ENCODE measurements at regions not wholly inside any gene's neighbourhood (a gene's known extent, or its start where the extent isn't known, plus 50 kb on each side); places are given as distances from the start of the nearest gene placed in this dataset.
"Not testable (repeated sequence)": the region's sequence is repeated elsewhere in the genome, so short reads cannot be mapped to it uniquely, and the experiment has no call there.

DNA sequence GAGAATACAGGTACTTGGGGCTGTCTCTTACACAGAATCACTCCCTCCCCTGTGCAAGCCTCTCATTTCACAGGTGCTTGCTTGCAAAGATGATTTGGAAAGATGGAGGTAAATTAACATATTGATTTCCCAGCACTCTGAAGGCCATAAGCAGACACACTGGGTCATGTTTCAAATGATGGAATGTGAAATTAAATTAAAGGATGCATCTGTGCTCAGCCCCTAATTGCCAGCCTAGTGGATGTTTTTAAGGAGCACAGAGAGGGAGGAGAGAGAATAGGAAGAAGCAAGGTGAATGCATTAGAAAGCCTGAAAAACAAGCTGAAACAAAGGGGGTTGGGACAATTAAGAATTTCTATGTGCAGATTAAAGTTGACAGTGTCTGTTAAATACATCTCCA is 96.1 kb upstream of the GRIP1 start:
- DNase-seq (ENCODE audit: low read depth in 2 of 2) = no peak

DNA sequence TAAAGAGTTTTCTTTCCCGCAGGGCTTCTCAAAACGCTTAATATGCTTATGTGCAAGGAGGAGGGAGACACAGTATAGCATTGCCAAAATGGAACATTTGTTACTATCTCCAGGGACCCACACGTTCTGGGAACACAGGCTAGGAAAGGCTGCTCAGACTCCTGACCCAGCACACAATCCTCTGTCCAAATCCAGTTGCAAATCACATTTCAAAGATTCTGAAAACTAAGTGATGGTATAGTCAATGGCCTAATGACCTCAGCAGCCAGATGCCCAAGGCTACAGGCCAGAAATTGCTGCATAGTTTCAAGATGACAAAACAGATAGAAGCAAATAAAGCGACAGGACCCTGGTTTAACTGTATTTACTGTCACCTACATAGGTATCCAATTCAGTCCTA is 97.0 kb upstream of the GRIP1 start:
- DNase-seq (ENCODE audit: low read depth in 2 of 2) = no peak

DNA sequence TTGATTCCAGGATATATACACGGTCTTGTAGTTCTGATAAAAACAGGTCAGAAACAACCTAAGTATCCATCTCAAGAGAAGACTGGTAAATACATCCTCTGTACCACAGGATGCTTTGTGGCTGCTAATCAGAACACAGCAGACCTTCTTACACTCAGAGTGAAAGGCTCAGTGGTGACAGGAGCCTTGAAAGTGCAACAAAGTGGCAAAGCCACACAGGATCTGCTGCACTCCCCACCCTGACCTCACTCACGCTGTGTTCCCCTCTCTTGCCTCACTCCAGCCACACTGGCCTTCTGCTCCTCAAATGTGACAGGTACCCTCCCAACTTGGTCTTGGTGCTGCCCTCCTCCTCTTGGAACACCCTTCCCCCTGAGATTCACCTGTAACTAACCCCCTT is 98.1 kb upstream of the GRIP1 start:
- no peak for DNase-seq (ENCODE audit: low read depth in 2 of 2)

DNA sequence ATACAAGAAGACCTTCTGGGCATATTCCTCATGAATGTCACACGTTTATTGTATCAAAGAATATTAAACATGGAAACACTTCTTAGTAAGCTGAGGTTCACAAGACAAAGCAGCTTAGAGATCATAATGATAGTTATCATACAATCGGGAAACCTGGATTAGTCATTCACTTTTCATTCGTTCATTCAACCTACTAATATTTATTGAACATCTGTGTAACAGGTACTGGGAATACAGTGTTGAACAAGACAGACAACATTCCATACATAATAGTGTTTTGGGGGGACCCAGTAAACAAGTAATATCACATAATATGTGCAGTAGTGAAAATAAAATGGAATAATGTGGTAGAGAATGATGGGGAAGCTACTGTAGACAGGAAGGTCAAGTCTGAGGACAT is 100.6 kb upstream of the GRIP1 start:
- DNase-seq (ENCODE audit: low read depth in 2 of 2) = no peak

DNA sequence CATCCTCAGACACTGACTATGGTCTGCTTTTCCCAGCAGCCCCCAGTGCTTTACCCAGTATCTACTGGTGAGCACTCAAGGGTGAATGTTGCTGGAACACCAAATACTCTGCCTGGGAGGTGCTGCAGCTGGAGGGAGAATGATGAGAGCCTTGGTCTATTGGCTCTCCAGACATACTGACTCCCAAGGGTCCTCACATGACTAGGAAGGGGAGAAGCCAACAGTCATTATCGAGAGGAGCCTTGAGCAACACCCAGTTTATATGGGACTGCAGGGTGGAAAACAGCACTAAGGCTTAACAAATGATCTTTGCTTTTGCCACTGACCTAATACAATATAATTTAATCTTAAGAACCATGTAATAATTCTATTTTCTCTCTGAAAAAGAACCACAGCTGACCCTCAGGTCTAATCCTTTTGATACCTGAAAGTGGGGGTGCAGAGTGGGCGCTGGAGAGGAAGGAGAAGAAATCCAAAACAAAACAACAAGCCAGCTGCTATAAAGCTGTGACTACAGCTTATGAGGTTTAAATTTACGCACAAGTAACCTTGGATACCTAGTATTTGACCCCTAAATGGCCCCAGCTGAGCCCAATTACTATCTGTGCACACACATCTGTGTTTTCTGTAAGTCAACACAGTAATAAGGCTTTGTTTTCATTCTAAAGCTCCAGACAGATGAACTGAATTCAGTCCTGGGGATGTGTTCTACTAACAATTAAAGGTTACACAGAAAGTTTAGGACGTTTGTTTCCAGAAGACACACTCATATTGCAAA is 107.8 kb upstream of the GRIP1 start:
- DNase-seq (ENCODE audit: low read depth in 2 of 2) = no peak

DNA sequence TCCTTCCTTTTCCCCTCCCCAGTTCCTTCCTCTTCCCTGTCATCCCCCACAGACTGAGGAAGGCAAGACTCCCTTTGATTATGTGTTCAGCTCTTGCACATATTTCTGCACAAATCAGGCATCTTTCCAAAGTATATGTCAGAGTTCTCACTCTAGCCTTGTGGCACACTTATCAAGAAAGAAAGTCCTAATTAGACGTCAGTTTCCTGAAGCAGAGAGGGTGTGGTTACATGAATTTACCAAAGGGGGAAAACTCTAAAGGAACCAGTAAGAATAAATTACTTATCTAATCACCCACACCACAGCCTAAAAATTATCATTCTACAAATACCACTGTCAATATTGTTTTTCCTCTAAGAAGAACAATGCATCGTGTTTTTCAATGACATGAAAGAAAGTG is 120.7 kb upstream of the GRIP1 start:
- DNase-seq (ENCODE audit: low read depth in 2 of 2) = no peak

DNA sequence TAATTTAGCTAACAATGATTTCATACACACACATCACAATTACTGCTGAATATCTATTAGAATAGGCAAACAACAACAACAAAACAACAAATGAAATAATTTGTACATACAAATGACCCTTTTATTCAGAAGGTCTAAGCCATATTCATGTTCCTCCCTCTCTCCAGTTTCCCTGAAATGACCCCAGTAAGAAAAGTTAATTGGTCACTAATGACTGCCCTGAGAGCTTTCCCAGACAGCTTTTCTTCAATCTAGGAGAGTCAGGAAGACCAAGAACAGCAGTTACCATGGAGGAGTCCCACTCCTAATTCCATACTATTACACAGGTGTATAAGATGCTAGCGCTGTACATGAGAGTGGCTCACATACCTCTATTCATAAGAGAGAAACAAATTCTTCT is 121.2 kb upstream of the GRIP1 start:
- DNase-seq (ENCODE audit: low read depth in 2 of 2) = no peak

DNA sequence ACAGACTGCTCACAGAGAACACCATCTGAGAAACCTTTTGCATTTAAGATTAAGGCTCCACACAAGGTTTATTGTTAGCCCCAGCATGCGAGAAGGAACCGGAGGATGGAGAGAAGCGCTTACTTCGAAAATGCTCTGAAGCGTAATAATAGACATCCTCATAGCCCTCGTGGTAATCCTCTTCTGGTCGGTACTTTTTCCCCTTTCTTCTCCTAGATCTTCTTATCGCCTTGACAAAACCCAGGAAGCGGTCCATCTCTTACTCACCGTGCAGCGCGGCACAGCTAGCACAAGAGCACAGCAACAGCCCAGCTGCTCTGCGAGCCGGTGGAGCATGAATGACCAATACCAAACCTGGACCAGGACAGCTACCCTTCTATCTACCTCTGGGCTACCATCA is 125.1 kb upstream of the GRIP1 start:
- DNase-seq (ENCODE audit: low read depth in 2 of 2) = no peak

DNA sequence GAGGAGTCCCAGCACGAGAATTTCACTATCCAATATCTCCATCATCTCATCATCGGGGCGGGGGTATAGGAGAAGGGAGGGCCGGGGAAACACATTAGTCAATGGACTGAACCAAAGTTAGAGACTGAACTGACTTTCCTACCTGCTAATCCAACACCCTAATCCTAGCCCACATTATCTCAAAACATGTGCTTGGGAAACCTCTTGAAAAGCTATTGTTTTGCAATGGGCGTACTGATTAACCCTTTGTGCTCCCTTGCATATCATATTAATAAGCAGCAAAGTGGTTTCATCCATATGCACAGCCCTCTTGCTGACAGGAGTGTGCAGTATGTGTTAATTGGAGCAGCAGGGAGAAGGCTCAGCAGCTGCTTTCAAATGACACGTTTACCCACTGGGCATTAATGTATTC is 125.7 kb upstream of the GRIP1 start:
- no peak for DNase-seq (ENCODE audit: low read depth in 2 of 2)

DNA sequence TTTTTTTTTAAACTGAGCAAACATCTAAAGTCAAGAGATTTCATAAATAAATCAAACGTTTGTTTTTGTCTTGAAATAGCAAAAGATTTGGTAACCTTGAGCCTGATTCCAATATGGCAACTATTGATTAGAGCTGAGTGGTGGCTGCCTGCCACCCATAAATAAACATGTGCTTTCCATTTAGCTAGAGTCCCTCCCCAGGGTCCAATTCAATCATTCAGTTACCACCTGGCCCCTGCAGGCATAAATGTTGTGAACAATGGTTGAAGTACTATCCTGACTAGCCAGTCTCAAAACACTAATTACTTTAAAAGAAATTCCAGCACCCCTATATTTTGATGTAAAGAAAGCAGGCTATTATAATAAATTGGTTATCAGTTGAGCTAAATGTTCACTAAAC is 129.7 kb upstream of the GRIP1 start:
- no peak for DNase-seq (ENCODE audit: low read depth in 2 of 2)

DNA sequence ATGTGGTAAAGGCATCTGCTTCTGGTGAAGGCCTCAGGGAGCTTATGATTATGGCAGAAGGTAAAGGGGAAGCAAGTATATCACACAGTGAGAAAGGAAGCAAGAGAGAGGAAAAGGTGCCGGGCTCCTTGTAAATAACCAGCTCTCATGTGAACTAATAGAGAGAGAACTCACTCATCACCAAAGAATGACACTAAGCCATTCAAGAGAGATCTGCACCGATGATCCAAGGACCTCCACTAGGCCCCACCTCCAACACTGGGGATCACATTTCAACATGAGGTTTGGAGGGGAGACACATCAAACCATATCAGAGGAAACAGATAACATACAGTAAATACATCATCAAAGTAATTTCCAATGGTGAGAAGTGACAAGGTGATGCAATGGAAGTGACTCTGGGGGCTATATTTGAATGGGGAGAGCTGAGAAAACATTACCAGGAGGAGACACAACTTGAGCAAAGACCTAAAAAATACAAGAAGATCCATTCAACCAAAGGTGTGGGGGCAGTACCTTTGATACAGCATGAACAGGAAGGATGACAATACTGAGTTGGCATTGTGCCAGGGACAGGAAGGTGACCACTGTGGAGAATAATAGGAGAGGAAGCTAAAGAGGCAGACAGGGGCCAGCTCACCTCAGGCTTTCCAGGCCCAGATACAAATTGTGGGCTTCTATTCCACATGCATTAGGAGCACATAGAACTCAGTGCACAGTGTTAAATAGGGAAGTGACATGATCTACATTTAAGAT is 134.4 kb upstream of the GRIP1 start:
- DNase-seq (ENCODE audit: low read depth in 2 of 2) = peak; percentile 63 to 65

DNA sequence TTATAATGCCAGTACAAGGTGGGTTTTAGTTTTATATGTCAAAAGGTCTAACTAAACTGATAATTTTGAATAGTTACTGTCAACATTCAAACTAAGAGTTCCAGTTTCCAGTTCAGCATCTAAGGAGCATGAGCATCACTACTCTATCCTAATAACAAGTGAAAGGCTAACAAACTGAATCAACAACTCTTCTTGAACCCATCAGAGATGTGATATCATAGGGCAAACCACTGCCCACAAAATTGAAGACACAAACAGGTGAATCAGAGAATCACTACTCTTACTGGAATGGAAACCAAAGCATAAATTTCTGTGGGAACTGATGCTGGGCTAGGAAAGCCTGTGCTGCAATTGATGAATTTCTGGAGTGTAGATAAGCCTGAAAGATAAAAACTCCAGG is 140.7 kb upstream of the GRIP1 start:
- no peak for DNase-seq (ENCODE audit: low read depth in 2 of 2)

DNA sequence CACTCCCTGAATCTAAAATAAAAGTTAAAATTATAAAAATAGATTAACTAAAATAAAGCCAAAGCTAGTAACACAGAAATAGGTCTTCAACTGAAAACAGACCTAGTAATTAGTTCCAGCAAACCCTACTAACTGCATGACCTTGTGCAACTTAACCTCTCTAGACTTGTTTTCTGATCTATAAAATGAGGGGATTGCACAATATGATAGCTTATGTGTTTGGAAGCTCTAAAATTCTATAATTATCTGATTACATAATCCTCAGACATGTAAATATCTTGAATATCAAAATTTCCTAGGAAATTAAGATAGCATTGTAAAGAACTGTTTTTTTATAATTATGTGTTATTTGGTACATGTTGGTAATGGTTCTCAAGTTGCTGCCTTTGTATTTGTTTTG is 144.1 kb upstream of the GRIP1 start:
- no peak for DNase-seq (ENCODE audit: low read depth in 2 of 2)

DNA sequence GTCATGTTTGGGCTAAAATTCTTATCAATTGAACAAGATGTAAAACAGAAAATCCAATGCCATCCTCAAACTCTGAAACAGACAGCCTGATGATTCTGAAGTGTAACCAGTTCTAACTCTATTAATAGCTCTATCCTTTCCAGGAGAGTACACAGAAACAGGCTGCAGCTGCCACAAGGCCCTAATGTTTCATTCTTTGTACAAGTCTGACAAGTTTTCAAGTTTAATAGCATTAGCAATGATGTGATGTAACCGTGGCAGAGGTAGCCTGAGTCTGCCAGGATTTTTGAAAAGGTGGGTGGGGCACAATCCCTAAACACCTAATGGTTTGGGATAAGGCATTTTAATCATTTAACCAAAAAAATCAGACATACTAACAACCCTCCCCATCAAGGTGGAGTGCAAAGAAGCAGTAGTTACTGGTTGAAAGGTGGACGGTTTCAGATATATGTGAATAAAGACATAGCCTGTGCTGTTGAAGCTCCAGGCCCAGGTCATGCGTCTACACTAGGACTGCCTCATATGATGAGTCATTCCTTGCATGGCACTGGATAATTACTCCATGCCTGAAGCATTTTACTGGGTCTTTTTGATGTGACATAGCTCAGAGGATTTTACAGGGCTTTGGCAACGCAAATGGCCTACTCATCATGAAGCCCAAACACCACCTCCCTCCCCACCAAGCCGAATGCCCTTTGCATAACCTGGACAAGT is 145.1 kb upstream of the GRIP1 start:
- no peak for DNase-seq (ENCODE audit: low read depth in 2 of 2)

DNA sequence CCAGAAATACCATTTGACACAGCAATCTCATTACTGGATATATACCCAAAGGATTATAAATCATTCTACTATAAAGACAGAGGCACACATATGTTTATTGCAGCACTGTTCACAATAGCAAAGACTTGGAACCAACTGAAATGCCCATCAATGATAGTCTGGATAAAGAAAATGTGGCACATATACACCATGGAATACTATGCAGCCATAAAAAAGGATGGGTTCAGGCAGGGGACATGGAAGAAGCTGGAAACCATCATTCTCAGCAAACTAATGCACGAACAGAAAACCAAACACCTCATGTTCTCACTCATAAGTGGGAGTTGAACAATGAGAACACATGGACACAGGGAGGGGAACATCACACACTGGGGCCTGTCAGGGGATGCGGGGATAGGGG is 147.0 kb upstream of the GRIP1 start:
- not testable (repeated sequence) for DNase-seq (ENCODE audit: low read depth in 2 of 2)

DNA sequence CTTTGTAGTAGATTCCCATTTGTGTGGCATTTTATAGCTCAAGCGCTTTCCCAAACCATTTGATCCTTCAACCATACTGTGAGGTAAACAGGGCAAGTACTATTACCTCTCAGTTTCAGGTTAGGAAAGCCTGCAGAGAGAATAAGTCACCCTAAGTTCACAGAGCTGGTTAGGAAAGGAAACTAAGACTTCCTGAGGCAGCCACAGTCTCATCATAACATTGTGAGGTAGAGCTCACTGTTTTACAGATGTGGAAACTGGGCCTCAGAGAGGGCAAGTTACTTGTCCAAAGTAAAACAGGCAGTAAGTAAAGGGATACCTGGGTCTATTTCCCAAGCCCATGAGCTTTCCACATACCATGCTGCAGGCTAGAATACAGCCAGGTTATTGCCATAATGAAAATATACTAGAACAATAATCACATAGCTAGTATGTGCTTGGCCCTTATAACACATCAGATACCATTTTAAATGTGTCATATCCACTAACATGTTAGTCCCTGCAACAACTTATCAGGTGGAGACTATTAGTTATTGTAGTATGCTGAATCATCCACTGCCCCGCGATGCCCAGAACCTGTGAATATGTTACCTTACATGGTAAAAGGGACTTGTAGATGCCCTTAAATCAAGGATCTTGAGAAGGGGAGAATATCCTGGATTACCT is 150.9 kb upstream of the GRIP1 start:
- no peak for DNase-seq (ENCODE audit: low read depth in 2 of 2)

DNA sequence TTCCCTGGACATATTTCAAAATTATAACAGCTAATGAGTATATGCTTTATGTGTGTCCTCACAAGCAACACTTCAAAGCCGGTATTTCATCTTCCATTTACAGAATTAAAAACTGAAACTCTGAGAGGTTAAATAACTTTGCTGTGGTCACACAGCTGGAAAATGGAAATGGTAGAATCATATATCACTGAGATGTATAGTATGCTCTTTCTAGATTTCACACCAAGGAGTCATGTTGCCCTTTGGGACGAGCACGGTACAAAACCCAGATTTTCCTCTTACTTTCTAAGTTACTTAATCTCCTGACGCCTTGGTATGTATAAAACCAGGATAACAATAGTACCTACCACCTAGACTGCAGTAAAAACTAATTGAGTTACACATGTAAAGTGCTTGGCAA is 152.6 kb upstream of the GRIP1 start:
- DNase-seq (ENCODE audit: low read depth in 2 of 2) = no peak

DNA sequence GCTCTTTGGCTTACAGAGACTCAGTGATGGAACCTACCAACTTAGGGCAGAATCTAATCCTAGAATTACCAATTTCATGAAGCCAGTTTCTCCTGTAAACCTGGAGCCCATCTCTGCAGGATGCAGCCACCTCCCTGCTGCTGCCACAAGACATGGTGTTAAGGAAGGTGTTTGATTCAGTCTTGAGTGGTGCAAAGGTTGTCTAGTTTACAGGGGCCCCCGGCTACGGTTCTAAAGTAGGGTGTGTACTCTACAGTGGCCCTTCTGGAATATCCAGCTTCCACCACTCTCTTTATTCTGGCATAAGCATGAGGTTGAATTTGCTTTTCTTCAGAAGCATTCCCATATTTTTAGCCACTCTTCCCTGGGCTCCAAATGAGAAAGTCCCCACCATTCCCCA is 154.1 kb upstream of the GRIP1 start:
- DNase-seq (ENCODE audit: low read depth in 2 of 2) = no peak

DNA sequence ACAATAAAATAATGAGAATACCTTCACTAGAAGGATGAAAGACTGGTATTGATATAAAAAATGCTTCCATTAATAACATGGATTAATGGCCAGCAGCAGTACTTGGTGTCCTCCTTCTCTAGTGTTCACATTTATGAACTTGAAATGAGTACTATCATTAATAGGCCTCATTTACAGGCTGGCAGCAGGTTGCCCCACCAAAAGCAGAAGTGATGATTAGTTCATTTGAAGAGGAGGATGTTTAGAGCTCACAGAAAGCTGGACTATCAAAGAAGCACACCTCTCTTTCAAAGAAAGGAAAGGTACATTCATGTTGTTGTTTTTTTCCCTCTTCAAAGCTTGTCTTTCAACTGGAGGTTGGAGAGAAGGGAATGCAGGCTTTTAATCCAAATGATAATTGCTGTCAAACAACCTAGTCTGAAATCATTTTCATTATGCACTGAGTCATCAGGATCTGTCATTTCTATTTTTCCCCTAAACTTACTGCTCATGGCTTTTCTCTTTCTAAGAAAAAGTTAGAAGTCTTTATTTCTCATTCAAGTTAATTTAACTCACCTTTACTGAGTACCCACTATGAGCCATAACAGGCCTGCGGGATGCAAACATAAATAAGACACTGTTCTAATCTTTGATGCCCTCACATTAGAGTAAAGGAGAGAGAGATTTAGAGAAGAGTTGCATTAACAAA is 157.9 kb upstream of the GRIP1 start:
- DNase-seq (ENCODE audit: low read depth in 2 of 2) = no peak

DNA sequence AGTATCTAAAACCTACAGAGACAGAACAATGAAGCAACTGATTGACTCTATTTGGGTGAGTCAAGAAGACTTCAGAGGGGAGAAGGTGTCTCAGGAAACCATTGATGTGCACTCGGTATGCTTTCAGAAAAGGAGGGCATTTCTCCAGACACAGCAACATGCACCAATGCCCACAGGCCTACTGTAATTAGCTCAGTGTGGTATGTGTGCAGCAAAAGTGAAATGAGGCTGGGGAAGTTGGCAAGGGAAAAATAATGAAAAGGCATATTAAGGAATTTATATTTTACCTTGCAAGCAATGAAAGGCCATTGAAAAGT is 158.4 kb upstream of the GRIP1 start:
- DNase-seq (ENCODE audit: low read depth in 2 of 2) = no peak

DNA sequence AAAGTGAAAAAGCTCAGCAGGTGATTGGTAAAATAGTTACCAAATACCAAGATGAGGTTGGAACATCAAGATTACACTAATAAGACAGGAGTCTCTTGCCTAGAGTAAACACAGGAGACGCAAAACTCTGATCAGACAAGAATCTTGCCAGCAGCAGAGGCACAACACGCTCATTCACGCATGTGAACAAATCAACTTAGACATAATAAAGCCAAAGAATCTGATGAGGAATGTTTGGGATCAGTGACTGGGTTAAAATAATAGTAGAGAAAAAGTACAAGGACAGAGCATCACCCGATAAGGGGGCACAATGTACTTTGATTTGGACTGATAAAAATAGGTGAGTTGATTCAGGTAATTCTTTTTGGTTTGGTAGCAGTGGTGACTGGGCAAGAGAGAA is 159.5 kb upstream of the GRIP1 start:
- no peak for DNase-seq (ENCODE audit: low read depth in 2 of 2)

DNA sequence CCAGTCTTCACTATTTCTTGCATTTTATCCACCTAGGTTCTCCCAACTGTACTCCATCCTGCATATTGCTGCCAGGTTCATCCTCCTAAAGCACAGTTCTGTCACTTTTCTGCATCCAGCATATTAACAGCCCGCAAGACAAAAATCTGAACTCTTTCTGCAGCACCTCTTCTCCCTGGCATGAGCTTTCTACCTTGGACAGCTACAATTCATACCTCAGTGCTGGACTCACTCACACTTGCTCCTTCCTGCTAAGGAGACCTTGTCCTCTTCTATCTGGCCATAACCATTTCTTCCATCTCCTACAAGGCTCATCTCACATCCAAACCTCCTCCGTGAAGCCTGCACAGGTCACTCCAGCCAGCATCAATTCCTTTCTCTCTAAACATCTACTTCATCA is 170.1 kb upstream of the GRIP1 start:
- DNase-seq (ENCODE audit: low read depth in 2 of 2) = no peak
